ENCODE measurements at regions not wholly inside any gene's neighbourhood (a gene's known extent, or its start where the extent isn't known, plus 50 kb on each side); places are given as distances from the start of the nearest gene placed in this dataset.

- DNase-seq = no peak
Measured at GRCh38 chr17:27396045-27396444, 60.2 kb upstream of the KSR1 start.

GRCh38 chr17:27396941-27397340 lies 59.3 kb upstream of the KSR1 start:
- DNase-seq = no peak

GRCh38 chr17:27398691-27399090 lies 57.6 kb upstream of the KSR1 start:
- DNase-seq = no peak

GRCh38 chr17:27400991-27401390 lies 55.3 kb upstream of the KSR1 start:
- no peak for DNase-seq

GRCh38 chr17:27402943-27403342 lies 53.3 kb upstream of the KSR1 start:
- no peak for DNase-seq

- DNase-seq = no peak
Measured at GRCh38 chr17:27403480-27404005, 52.7 kb upstream of the KSR1 start.

GRCh38 chr17:27404676-27405075 lies 51.6 kb upstream of the KSR1 start:
- DNase-seq = no peak
